Mucosa of gallbladder (tissue), 1 donor: ENCODE measurements at regions not wholly inside any gene's neighbourhood (a gene's known extent, or its start where the extent isn't known, plus 50 kb on each side); places are given as distances from the start of the nearest gene placed in this dataset.
"Not testable (repeated sequence)": the region's sequence is repeated elsewhere in the genome, so short reads cannot be mapped to it uniquely, and the experiment has no call there.

Experiments
- DNase-seq: peaks from one replicate; pipeline ENCODE4 v3.0.0-alpha.2; 2020; ENCODE audit warnings: low spot score
- donor health status: DM: no; HTN: no; CAD: no.

GRCh38 chr5:36390640-36391039 lies 88.9 kb upstream of the RANBP3L start:
- DNase-seq, result no peak

GRCh38 chr5:36392186-36392585 lies 90.5 kb upstream of the RANBP3L start:
- no peak for DNase-seq

DNA sequence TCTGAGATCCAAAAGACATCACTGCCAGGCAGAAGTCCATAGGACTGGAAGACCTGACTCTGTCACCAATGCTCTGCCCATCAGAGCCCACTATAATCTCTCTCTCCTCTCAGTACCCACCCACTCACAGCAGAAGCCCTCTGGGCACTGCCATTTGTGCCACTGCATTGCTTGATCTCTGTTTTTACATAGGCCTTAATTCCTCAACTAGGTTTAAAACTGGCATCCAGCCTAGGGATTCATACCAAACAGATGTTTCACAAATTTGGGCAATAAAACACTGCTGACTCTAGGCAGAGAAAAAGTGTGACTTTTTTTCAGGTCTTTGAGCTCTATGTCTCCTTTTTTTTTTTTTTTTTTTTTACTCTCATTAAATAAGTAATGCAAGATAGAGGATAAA lies 91.1 kb upstream of the RANBP3L start:
- no peak for DNase-seq

GRCh38 chr5:36393656-36394428 lies 92.1 kb upstream of the RANBP3L start:
- no peak for DNase-seq

- no peak for DNase-seq
Observed at GRCh38 chr5:36395260-36395659, 93.6 kb upstream of the RANBP3L start.

- DNase-seq, result not testable (repeated sequence)
Observed at GRCh38 chr5:36395947-36396346, 94.2 kb upstream of the RANBP3L start.

- no peak for DNase-seq
Observed at GRCh38 chr5:36396640-36397039, 94.9 kb upstream of the RANBP3L start.

DNA sequence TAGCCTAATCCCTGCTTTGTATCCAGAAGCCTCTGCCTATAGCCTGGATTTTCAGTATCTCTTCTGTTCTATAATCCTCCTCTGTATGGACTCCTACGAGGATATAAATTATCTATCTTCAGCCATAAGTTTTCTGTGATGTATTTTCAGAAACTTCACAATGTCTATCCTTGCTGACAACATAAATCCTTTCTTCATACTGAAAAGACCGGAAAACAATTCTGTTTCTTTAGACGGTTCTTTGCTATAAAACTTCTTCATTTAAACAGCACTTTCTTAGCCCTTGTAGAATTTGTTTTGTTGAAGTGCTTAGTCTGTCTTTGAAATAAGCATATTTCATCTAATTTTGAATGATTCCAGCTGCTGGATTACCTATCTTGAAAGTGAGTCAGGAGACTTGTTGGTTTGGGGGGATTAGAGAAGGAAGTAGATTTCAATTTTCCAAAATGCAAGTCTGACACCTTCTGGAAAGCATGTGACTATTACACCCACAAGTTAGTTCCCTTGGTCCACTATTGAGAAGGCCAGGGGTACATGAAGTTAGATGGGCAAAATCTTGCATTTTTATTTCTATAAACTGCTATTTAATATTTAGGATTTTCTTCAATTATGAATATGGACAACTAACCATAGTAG lies 96.3 kb upstream of the RANBP3L start:
- no peak for DNase-seq

GRCh38 chr5:36402512-36402906 lies 100.8 kb upstream of the RANBP3L start:
- no peak for DNase-seq

GRCh38 chr5:36403632-36404311 lies 102.1 kb upstream of the RANBP3L start:
- peak; percentile 29 for DNase-seq

GRCh38 chr5:36406023-36406422 lies 104.3 kb upstream of the RANBP3L start:
- no peak for DNase-seq

DNA sequence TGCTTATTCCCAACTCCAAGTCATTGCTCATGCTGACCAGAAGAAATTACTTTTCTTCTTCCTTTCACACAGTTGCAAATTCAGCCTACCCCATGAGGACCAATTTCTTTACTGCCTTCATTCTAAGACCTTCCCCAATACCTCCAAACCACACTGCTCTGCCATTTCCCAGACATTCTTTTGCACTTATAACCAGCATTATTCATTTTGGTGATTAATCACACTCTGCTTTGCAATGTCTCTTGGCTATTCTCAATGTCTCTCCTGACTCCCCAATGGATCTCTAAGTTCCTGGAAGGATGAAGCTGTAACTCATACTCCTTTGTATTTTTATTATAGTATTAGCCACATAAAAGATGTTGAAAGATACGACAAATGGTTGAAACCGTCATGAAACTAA lies 105.7 kb upstream of the RANBP3L start:
- DNase-seq, result no peak

DNA sequence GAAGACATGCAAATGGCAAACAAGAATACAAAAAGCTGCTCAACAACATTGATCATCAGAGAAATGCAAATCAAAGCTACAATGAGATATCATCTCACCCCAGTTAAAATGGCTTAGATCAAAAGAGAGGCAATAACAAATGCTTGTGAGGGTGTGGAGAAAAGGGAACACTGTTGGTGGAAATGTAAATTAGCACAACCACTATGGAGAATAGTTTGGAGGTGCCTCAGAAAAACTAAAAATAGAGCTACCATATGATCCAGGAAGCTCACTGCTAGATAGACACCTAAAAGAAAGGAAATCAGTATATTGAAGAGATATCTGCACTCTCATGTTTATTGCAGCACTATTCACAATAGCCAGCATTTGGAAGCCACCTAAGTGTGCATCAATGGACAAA lies 108.0 kb upstream of the RANBP3L start:
- not testable (repeated sequence) for DNase-seq

- not testable (repeated sequence) for DNase-seq
Observed at GRCh38 chr5:36410672-36411071, 109.0 kb upstream of the RANBP3L start.

DNA sequence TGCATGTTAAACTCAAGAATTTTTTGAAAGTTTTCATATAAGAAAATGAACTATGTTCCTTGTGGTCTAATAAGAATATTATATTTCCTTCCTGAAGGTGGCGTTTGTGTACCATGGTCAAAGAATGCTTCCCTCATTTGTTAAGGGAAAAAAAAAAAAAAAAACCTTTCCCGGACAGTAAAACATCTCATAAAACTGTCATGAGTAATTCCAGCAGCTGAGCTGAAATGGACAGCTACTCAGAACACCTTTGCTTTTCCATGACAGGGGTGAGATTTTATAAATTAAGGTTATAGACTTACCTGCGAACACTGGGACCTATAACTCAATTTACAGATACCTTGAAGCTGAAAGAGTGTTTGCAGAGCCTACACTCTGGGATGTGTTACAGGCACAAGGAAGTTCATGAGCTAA lies 113.2 kb upstream of the RANBP3L start:
- DNase-seq, result no peak

GRCh38 chr5:36416605-36417004 lies 114.9 kb upstream of the RANBP3L start:
- DNase-seq, result no peak

DNA sequence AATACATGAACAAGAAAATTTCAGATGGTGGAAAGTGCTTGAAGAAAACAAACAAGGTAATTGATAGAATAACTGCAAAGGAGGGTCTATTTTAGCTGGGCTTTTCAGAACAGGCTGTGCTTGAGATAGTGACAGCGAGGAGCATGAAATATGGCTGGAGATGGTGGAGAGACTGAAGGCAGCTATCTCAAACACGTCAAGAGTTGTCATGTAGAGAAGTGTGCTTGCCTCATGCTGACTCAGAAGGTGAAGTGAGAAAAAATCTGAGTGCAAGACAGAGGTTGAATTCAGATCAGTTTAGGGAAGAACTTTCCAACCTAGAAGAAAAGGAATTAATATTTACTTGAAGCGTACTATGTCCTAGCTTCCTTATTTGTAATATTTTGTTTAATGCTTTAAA lies 115.5 kb upstream of the RANBP3L start:
- no peak for DNase-seq

DNA sequence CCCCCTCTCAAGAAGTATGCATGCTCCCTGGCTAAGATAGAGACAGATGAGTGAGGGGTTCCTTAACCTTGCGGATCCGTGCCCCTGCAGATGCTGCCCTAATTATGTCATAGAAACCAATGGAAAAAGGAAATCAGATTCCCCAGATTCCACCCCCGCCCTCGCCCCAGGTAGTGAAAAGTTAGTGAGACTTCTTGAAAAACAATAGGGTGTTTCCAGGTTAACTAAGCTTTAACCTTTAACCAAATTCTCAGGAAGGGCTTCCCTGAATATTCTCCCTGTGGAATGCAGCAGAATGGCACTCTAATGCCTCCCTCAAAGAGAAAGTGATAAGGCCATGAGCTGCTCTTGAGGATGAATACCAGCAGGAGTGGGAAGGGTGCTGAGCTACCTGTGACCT lies 116.0 kb upstream of the RANBP3L start:
- DNase-seq, result no peak

GRCh38 chr5:36418152-36418979 lies 116.7 kb upstream of the RANBP3L start:
- DNase-seq, result no peak

DNA sequence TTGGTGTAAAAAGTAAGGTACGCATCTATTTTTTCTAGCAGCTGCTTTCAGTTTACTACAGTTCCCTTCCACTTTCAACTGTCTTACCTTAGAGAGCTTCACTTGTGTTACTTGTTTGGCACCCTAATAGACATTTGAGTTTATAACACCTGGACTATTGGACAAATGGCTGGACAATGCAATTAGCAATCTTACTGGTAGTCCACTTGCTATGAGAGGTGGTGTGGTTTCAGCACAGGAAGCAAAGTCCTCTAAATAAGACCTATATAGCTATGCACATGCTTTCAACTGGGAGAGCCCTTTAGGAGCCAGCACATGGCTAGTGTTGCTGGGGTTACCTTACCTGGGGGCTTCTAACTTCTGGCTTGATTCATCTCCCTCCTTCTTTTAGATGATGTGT lies 119.6 kb upstream of the RANBP3L start:
- no peak for DNase-seq

DNA sequence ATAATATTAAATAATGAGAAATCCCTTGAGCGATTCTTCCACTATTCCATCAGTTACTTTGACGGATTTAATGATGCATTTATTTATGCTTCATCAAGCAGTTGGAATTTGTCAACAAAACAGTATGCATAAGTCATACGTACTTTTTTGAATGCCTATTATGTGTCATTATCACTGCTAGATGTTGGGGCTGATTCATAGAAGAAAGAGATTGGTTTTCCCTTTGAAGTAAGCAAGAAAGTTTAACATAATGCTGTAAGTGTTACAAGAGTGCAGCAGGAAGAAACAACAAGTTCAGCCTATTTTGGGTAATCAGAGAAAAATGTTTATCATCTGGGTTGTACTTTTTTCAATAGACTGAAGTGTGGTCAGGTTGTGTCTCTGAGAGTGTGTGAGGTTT lies 121.2 kb upstream of the RANBP3L start:
- DNase-seq, result no peak
